ENCODE measurements at regions not wholly inside any gene's neighbourhood (a gene's known extent, or its start where the extent isn't known, plus 50 kb on each side); places are given as distances from the start of the nearest gene placed in this dataset.
"Not testable (repeated sequence)": the region's sequence is repeated elsewhere in the genome, so short reads cannot be mapped to it uniquely, and the experiment has no call there.

GRCh38 chr11:13189561-13190426 is 87.8 kb upstream of the BMAL1 start:
- Histone ChIP-seq H3K4me2 (ENCODE audit: low read length) (no peak overlapping the region), H3K9ac (ENCODE audit: low read depth, low read length) (no peak overlapping the region), H3K4me3 (ENCODE audit: low read length) (no peak overlapping the region), H3K9me3 (replicated peaks; ENCODE audit: low read length) (no peaks in the 10 kb centered on the region), H3K4me1 (ENCODE audit: control insufficient read depth, insufficient read depth, low read length) (no peaks in the 10 kb centered on the region), H3K36me3 (ENCODE audit: insufficient read depth, low read length) (no peaks in the 10 kb centered on the region), H3K27me3 (ENCODE audit: control insufficient read depth, insufficient read depth, low read length) (peaks cover 21% of the 10 kb centered on the region)

GRCh38 chr11:13193613-13194012 is 84.0 kb upstream of the BMAL1 start:
- Histone ChIP-seq H3K4me3 (ENCODE audit: low read length) (no peak overlapping the region), H3K4me2 (ENCODE audit: low read length) (no peak overlapping the region), H3K9ac (ENCODE audit: low read depth, low read length) (no peak overlapping the region), H3K9me3 (replicated peaks; ENCODE audit: low read length) (peaks cover 3% of the 10 kb centered on the region), H3K27me3 (ENCODE audit: control insufficient read depth, insufficient read depth, low read length) (peaks cover 9% of the 10 kb centered on the region), H3K36me3 (ENCODE audit: insufficient read depth, low read length) (no peaks in the 10 kb centered on the region), H3K4me1 (ENCODE audit: control insufficient read depth, insufficient read depth, low read length) (no peaks in the 10 kb centered on the region)

DNA sequence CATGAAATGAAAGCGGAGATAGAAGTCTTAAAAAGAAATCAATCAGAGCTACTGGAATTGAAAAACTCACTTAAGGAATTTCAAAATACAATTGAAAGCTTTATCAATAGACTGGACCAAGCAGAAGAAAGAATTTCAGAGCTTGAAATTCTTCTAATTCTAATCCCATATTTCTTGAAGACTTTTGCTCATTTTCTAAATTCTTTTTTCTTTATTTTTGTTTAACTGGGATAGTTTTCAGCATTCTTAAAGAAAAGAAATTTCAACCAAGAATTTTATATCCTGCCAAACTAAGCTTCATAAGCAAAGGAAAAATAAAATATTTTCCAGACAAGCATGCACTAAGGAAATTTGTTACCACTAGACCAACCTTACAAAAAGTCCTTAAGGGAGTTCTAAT is 80.2 kb upstream of the BMAL1 start:
- not testable (repeated sequence) for H3K9ac ChIP-seq (ENCODE audit: low read depth, low read length); H3K27me3 ChIP-seq (ENCODE audit: control insufficient read depth, insufficient read depth, low read length); H3K36me3 ChIP-seq (ENCODE audit: insufficient read depth, low read length); H3K4me3 ChIP-seq (ENCODE audit: low read length); H3K9me3 ChIP-seq (replicated peaks; ENCODE audit: low read length); H3K4me1 ChIP-seq (ENCODE audit: control insufficient read depth, insufficient read depth, low read length); H3K4me2 ChIP-seq (ENCODE audit: low read length)

- Histone ChIP-seq H3K9me3 (replicated peaks; ENCODE audit: low read length) (no peaks in the 10 kb centered on the region), H3K9ac (ENCODE audit: low read depth, low read length) (no peak overlapping the region), H3K4me1 (ENCODE audit: control insufficient read depth, insufficient read depth, low read length) (peaks cover 15% of the 10 kb centered on the region), H3K4me3 (ENCODE audit: low read length) (no peak overlapping the region), H3K4me2 (ENCODE audit: low read length) (no peak overlapping the region), H3K36me3 (ENCODE audit: insufficient read depth, low read length) (no peaks in the 10 kb centered on the region), H3K27me3 (ENCODE audit: control insufficient read depth, insufficient read depth, low read length) (no peaks in the 10 kb centered on the region)
Observed at GRCh38 chr11:13205486-13205885, 72.1 kb upstream of the BMAL1 start.

GRCh38 chr11:13206086-13206640 is 71.4 kb upstream of the BMAL1 start:
- H3K36me3 ChIP-seq (ENCODE audit: insufficient read depth, low read length) = no peaks in the 10 kb centered on the region
- peaks cover 15% of the 10 kb centered on the region for H3K4me1 ChIP-seq (ENCODE audit: control insufficient read depth, insufficient read depth, low read length)
- no peak overlapping the region for H3K4me3 ChIP-seq (ENCODE audit: low read length)
- H3K4me2 ChIP-seq (ENCODE audit: low read length) = no peak overlapping the region
- no peaks in the 10 kb centered on the region for H3K27me3 ChIP-seq (ENCODE audit: control insufficient read depth, insufficient read depth, low read length)
- H3K9ac ChIP-seq (ENCODE audit: low read depth, low read length) = no peak overlapping the region
- no peaks in the 10 kb centered on the region for H3K9me3 ChIP-seq (replicated peaks; ENCODE audit: low read length)

- H3K4me3 ChIP-seq (ENCODE audit: low read length) = peak overlapping the region; percentile 60
Observed at GRCh38 chr11:13207270-13207664, 70.3 kb upstream of the BMAL1 start.

DNA sequence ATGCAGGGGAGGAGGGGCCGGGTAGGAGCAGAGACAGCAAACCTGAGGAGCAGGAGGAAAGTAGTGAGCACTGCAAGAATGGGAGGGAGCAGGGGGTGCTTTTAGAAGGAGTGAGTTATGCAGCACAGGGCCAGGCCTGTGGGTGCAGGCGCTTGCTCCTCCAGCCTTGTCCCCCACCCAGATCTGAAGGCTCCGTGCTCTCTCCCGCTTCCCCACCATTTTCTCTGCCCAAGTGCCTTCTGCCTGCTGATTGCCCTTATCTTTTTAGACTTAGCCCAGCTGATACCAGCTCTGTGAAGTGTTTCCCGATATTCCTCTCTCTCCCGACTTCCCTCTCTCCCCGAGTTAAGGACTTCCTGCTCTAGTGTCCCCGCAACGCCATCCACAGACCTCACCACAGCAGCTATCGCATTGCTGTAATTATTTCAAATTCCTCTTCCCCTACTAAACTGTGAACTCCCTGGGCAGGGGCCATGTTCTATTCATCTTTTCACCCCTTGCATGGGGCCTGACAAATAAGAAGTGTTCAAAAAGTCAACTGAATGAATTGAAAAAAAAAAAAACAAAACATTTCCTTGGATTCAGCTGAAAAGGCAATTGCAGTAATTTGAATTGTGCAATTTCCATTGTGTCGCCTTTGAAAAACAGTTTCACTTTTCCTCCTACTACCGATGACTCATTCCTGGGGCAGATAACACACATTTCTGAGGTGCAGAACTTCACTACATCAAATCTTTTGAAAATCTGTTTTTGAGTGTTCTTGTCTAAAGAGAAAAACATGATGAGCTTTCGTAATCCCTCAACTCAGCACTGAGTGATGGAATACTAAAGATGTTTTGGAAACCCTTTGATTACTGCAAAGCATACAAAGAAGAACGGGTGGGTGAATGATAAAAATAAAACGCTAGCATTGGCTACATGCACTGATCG is 69.7 kb upstream of the BMAL1 start:
- H3K27me3 ChIP-seq (ENCODE audit: control insufficient read depth, insufficient read depth, low read length) = no peaks in the 10 kb centered on the region
- H3K9me3 ChIP-seq (replicated peaks; ENCODE audit: low read length) = no peaks in the 10 kb centered on the region
- H3K4me2 ChIP-seq (ENCODE audit: low read length) = peak overlapping the region; percentile 85
- H3K9ac ChIP-seq (ENCODE audit: low read depth, low read length) = peak overlapping the region; percentile 78
- no peaks in the 10 kb centered on the region for H3K36me3 ChIP-seq (ENCODE audit: insufficient read depth, low read length)
- peaks cover 15% of the 10 kb centered on the region for H3K4me1 ChIP-seq (ENCODE audit: control insufficient read depth, insufficient read depth, low read length)
- peak overlapping the region; percentile 60 for H3K4me3 ChIP-seq (ENCODE audit: low read length)

More at GRCh38 chr11:13207270-13207664, 70.3 kb upstream of the BMAL1 start:
- Histone ChIP-seq H3K36me3 (ENCODE audit: insufficient read depth, low read length) (no peaks in the 10 kb centered on the region), H3K9ac (ENCODE audit: low read depth, low read length) (peak overlapping the region; percentile 78), H3K9me3 (replicated peaks; ENCODE audit: low read length) (no peaks in the 10 kb centered on the region), H3K4me1 (ENCODE audit: control insufficient read depth, insufficient read depth, low read length) (peaks cover 15% of the 10 kb centered on the region), H3K27me3 (ENCODE audit: control insufficient read depth, insufficient read depth, low read length) (no peaks in the 10 kb centered on the region), H3K4me2 (ENCODE audit: low read length) (peak overlapping the region; percentile 85)

DNA sequence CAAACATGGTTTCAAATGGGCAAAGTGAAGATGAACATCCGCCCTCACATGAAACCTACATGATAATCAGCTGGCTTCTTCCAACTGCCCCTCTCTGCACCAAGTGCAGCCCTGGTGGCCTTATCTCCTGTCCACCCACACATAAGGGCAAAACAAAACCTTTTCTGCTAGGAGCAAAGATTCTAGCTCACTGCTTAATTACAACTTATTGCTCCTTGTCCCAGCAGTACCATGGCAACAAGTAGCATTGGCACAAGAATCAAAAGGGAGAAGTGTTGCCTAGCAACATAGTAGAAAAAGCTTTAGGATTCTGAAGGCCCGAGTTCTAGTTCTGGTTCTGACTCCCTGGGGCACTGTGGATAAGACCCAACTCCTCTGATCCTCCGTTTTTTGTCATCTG is 68.7 kb upstream of the BMAL1 start:
- Histone ChIP-seq H3K9ac (ENCODE audit: low read depth, low read length) (no peak overlapping the region), H3K9me3 (replicated peaks; ENCODE audit: low read length) (no peaks in the 10 kb centered on the region), H3K27me3 (ENCODE audit: control insufficient read depth, insufficient read depth, low read length) (no peaks in the 10 kb centered on the region), H3K4me3 (ENCODE audit: low read length) (no peak overlapping the region), H3K4me1 (ENCODE audit: control insufficient read depth, insufficient read depth, low read length) (peaks cover 19% of the 10 kb centered on the region), H3K4me2 (ENCODE audit: low read length) (no peak overlapping the region), H3K36me3 (ENCODE audit: insufficient read depth, low read length) (no peaks in the 10 kb centered on the region)

GRCh38 chr11:13209379-13209778 is 68.2 kb upstream of the BMAL1 start:
- Histone ChIP-seq H3K4me3 (ENCODE audit: low read length) (no peak overlapping the region), H3K36me3 (ENCODE audit: insufficient read depth, low read length) (no peaks in the 10 kb centered on the region), H3K4me1 (ENCODE audit: control insufficient read depth, insufficient read depth, low read length) (peaks cover 24% of the 10 kb centered on the region), H3K9me3 (replicated peaks; ENCODE audit: low read length) (no peaks in the 10 kb centered on the region), H3K27me3 (ENCODE audit: control insufficient read depth, insufficient read depth, low read length) (no peaks in the 10 kb centered on the region), H3K9ac (ENCODE audit: low read depth, low read length) (no peak overlapping the region), H3K4me2 (ENCODE audit: low read length) (no peak overlapping the region)

DNA sequence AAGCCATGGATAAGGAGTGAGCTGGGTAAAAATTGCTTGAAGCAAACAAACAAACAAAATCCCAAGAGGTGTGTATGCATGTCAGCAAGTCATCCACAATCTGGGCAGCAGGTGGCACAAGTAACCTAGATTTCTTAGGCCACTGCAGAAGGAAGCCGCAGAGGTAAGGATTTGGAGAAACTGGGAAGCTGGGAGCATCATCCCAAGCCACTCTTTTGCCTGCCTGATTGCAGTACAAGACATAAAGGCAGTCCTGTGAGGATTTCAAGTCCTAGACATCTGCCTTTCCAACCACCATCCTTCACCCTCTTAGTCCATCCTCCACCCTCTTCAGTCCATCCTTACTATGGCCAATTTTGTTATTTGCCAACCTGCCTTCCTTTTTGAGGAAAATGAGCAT is 67.2 kb upstream of the BMAL1 start:
- Histone ChIP-seq H3K4me2 (ENCODE audit: low read length) (no peak overlapping the region), H3K4me3 (ENCODE audit: low read length) (no peak overlapping the region), H3K27me3 (ENCODE audit: control insufficient read depth, insufficient read depth, low read length) (no peaks in the 10 kb centered on the region), H3K36me3 (ENCODE audit: insufficient read depth, low read length) (no peaks in the 10 kb centered on the region), H3K9ac (ENCODE audit: low read depth, low read length) (no peak overlapping the region), H3K4me1 (ENCODE audit: control insufficient read depth, insufficient read depth, low read length) (peaks cover 34% of the 10 kb centered on the region), H3K9me3 (replicated peaks; ENCODE audit: low read length) (no peaks in the 10 kb centered on the region)

- no peaks in the 10 kb centered on the region for H3K27me3 ChIP-seq (ENCODE audit: control insufficient read depth, insufficient read depth, low read length)
- H3K9ac ChIP-seq (ENCODE audit: low read depth, low read length) = peak overlapping the region; percentile 66
- peaks cover 39% of the 10 kb centered on the region for H3K4me1 ChIP-seq (ENCODE audit: control insufficient read depth, insufficient read depth, low read length)
- no peak overlapping the region for H3K4me2 ChIP-seq (ENCODE audit: low read length)
- no peak overlapping the region for H3K4me3 ChIP-seq (ENCODE audit: low read length)
- H3K9me3 ChIP-seq (replicated peaks; ENCODE audit: low read length) = no peaks in the 10 kb centered on the region
- H3K36me3 ChIP-seq (ENCODE audit: insufficient read depth, low read length) = no peaks in the 10 kb centered on the region
Observed at GRCh38 chr11:13214276-13214675, 63.3 kb upstream of the BMAL1 start.

All from skeletal muscle satellite cell (primary cell).